ENCODE measurements at regions not wholly inside any gene's neighbourhood (a gene's known extent, or its start where the extent isn't known, plus 50 kb on each side); places are given as distances from the start of the nearest gene placed in this dataset.

GRCh38 chr6:21967056-21967974 lies 329.5 kb downstream of the PRL start:
- Mint-ChIP-seq H3K36me3 (no peaks in the 10 kb centered on the region), H3K4me1 (peaks cover 7% of the 10 kb centered on the region), H3K27me3 (no peaks in the 10 kb centered on the region), H3K27ac (no peak overlapping the region), H3K9me3 (no peaks in the 10 kb centered on the region), H3K4me3 (no peak overlapping the region)
- CTCF ChIA-PET, result no interaction called here
- no peak for DNase-seq

GRCh38 chr6:21968411-21968810 lies 328.4 kb downstream of the PRL start:
- DNase-seq, result no peak
- Mint-ChIP-seq H3K4me3 (no peak overlapping the region), H3K9me3 (no peaks in the 10 kb centered on the region), H3K36me3 (no peaks in the 10 kb centered on the region), H3K27me3 (no peaks in the 10 kb centered on the region), H3K4me1 (peaks cover 7% of the 10 kb centered on the region), H3K27ac (no peak overlapping the region)
- CTCF ChIA-PET, result interaction anchor here (0.7 kb wide), 1 partner anchor 23 kb away, joined by 3 read pairs; no protein-coding TSS in a partner anchor

DNA sequence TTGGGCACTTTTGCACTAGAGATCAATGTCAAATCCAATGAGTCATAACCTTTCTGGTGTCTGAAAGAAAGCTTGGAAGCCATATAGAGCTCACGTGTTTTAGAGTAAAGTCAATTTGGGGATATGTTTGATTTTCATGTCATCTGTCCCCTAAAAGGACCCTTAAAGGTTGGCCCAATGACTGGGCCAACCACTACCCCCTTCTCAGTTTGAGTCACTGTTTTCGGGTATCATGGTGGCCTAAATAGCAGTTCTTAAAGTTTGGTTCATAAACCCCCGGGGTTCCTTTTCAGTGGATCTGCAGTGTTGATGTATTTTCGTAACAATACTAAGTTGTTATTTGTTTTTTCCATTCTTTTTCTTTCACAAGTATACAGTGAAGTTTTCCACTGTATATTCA lies 327.6 kb downstream of the PRL start:
- Mint-ChIP-seq H3K4me1 (peaks cover 7% of the 10 kb centered on the region), H3K4me3 (no peak overlapping the region), H3K9me3 (no peaks in the 10 kb centered on the region), H3K27ac (no peak overlapping the region), H3K36me3 (no peaks in the 10 kb centered on the region), H3K27me3 (no peaks in the 10 kb centered on the region)
- CTCF ChIA-PET, result no interaction called here
- DNase-seq, result no peak

DNA sequence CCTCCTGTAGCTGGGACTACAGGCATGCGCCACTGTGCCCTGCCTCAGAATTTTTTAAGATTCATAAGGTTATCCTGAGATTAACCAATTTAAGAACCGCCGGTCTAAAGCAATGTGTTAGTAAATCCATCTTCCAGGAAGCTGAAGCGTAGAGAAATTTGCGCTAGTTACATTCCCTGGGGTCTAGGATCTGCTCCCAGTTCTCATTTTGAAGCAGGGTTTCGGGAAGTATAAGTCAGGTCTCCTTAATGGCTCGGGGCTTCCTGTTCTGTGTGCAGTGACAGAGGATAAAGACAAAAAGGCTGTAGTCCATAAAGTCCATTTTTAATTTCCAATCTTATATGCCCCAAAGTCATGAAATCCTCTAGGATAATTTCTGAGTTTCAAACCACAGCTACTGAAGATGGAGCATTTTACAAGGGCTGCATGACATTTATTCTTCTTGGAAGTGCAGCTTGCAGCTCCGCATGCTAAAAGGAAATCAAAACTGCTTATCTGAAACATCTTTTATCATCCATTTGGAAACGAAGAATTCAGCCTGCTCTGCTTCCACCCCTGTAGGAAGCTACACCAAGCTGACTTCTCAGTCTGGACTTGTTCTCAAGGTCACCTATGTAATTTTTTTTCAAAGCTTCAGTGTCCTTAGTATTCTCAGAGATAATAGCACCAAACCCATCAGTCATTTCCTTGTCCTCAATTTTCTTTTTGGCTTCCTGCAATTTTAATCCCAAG lies 326.1 kb downstream of the PRL start:
- Mint-ChIP-seq H3K36me3 (no peaks in the 10 kb centered on the region), H3K4me3 (no peak overlapping the region), H3K27me3 (no peaks in the 10 kb centered on the region), H3K4me1 (no peaks in the 10 kb centered on the region), H3K9me3 (no peaks in the 10 kb centered on the region), H3K27ac (no peak overlapping the region)
- CTCF ChIA-PET, result no interaction called here
- no peak for DNase-seq

GRCh38 chr6:21971541-21971940 lies 325.3 kb downstream of the PRL start:
- DNase-seq, result no peak
- H3K27ac Mint-ChIP-seq, result no peak overlapping the region
- H3K36me3 Mint-ChIP-seq, result no peaks in the 10 kb centered on the region
- no peak overlapping the region for H3K4me3 Mint-ChIP-seq
- no peaks in the 10 kb centered on the region for H3K27me3 Mint-ChIP-seq
- CTCF ChIA-PET, result no interaction called here
- H3K4me1 Mint-ChIP-seq, result no peaks in the 10 kb centered on the region
- H3K9me3 Mint-ChIP-seq, result no peaks in the 10 kb centered on the region

- no peak overlapping the region for H3K4me3 Mint-ChIP-seq
- CTCF ChIA-PET, result no interaction called here
- no peaks in the 10 kb centered on the region for H3K27me3 Mint-ChIP-seq
- H3K36me3 Mint-ChIP-seq, result no peaks in the 10 kb centered on the region
- no peak for DNase-seq
- no peak overlapping the region for H3K27ac Mint-ChIP-seq
- no peaks in the 10 kb centered on the region for H3K4me1 Mint-ChIP-seq
- no peaks in the 10 kb centered on the region for H3K9me3 Mint-ChIP-seq
These were observed 324.3 kb downstream of the PRL start for GRCh38 chr6:21972516-21972915.

GRCh38 chr6:21977346-21977745 lies 319.5 kb downstream of the PRL start:
- H3K27me3 Mint-ChIP-seq, result no peaks in the 10 kb centered on the region
- H3K36me3 Mint-ChIP-seq, result no peaks in the 10 kb centered on the region
- DNase-seq, result no peak
- no peak overlapping the region for H3K4me3 Mint-ChIP-seq
- H3K4me1 Mint-ChIP-seq, result peaks cover 5% of the 10 kb centered on the region
- H3K9me3 Mint-ChIP-seq, result no peaks in the 10 kb centered on the region
- CTCF ChIA-PET, result no interaction called here
- no peak overlapping the region for H3K27ac Mint-ChIP-seq

DNA sequence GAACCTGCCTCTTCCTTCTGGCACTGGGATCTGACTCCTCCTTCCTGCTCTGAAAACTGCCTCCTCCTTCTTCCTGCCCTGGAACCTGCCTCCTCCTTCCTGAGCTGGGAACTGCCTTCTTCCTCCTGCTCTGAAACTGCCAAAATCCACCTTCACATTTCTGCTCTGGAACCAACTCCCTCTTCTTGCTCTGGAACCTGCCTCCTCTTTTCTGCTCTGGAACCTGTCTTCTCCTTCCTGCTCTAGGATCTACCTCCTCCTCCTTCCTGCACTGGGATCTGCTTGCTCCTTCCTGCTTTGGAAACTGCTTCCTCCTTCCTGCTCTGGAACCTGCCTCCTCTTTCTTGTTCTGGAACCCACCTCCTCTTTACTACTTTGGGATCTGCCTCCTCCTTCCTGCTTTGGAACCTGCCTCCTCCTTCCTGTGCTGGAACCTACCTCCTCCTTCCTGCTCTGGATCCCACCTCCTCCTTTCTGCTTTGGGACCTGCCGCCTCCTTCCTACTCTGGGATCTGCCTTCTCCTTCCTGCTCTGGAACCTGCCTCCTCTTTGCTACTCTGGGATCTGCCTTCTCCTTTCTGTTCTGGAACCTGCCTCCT lies 315.5 kb downstream of the PRL start:
- Mint-ChIP-seq H3K4me3 (no peak overlapping the region), H3K9me3 (no peaks in the 10 kb centered on the region), H3K36me3 (no peaks in the 10 kb centered on the region), H3K27me3 (no peaks in the 10 kb centered on the region), H3K4me1 (peaks cover 5% of the 10 kb centered on the region), H3K27ac (no peak overlapping the region)
- no peak for DNase-seq
- CTCF ChIA-PET, result no interaction called here

DNA sequence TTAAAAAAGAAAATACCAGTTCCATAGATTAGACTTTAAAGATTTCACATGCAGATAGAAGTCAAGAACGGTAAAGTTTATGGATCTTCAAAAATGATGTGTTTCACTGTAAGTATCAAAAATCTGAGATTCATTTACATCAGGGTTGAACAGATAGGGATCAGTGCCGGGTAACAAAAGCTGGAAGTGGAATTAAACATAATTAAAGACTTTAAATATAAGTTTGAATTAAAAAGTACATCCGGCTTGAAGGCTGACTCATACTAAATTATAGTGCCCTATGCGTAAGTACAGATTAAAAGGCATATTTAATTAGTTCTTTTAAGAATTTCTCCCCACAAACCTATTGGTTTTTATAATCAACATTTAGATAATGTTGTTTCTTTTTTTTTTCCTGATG lies 312.7 kb downstream of the PRL start:
- Mint-ChIP-seq H3K27me3 (no peaks in the 10 kb centered on the region), H3K4me3 (no peak overlapping the region), H3K36me3 (no peaks in the 10 kb centered on the region), H3K9me3 (no peaks in the 10 kb centered on the region), H3K4me1 (peaks cover 18% of the 10 kb centered on the region), H3K27ac (no peak overlapping the region)
- DNase-seq, result no peak
- CTCF ChIA-PET, result no interaction called here

- Mint-ChIP-seq H3K27ac (no peak overlapping the region), H3K4me3 (no peak overlapping the region), H3K36me3 (no peaks in the 10 kb centered on the region), H3K27me3 (no peaks in the 10 kb centered on the region), H3K9me3 (no peaks in the 10 kb centered on the region), H3K4me1 (peaks cover 18% of the 10 kb centered on the region)
- CTCF ChIA-PET, result no interaction called here
- DNase-seq, result no peak
These were observed 312.3 kb downstream of the PRL start for GRCh38 chr6:21984561-21984960.

DNA sequence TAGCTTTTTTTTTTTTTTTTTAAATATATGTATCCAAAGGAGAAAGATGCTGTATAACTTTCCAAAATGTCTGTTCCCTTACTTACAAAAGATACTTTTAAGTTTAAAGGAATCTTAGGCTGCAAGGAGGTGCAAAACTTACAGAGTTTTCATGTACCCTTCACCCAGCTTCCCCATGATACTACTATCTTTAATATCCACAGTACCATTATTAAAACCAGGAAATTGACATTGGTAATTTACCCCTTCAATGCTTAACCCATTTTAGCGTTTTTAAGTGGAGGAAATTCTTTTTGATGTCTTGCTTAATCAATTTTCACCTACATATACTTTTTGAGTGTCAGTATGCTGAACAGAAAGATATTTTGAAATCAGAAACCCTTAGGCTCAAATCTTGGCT lies 310.9 kb downstream of the PRL start:
- CTCF ChIA-PET, result no interaction called here
- DNase-seq, result no peak
- H3K27ac Mint-ChIP-seq, result no peak overlapping the region
- no peaks in the 10 kb centered on the region for H3K36me3 Mint-ChIP-seq
- no peak overlapping the region for H3K4me3 Mint-ChIP-seq
- peaks cover 13% of the 10 kb centered on the region for H3K4me1 Mint-ChIP-seq
- no peaks in the 10 kb centered on the region for H3K9me3 Mint-ChIP-seq
- no peaks in the 10 kb centered on the region for H3K27me3 Mint-ChIP-seq

GRCh38 chr6:21986703-21987102 lies 310.1 kb downstream of the PRL start:
- H3K36me3 Mint-ChIP-seq, result no peaks in the 10 kb centered on the region
- H3K4me1 Mint-ChIP-seq, result peaks cover 13% of the 10 kb centered on the region
- DNase-seq, result no peak
- no peak overlapping the region for H3K27ac Mint-ChIP-seq
- CTCF ChIA-PET, result no interaction called here
- no peaks in the 10 kb centered on the region for H3K9me3 Mint-ChIP-seq
- H3K4me3 Mint-ChIP-seq, result no peak overlapping the region
- H3K27me3 Mint-ChIP-seq, result no peaks in the 10 kb centered on the region

DNA sequence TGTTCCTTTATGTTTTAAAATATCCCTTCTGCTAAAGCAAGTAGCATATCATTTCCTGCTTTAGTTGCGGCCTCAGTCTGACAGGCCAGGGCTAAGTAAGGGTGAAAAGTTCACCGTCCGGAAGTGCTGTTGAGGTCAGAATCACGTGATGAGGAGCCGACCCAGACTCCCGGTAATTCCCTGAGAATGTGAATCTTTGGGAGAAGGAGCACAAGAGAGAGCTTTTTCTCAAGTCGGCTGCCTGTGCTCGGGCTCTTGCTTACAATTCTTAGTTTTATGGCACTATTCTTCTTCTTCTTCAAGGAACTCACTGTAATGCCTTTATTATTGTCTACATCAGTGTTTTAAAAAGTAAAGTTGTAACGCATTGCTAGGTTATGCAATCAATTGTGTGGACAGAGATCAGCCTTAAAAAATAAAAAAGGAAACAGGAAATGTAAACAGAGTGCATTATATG lies 309.3 kb downstream of the PRL start:
- CTCF ChIA-PET, result no interaction called here
- peak; percentile 23 for DNase-seq
- Mint-ChIP-seq H3K9me3 (no peaks in the 10 kb centered on the region), H3K36me3 (no peaks in the 10 kb centered on the region), H3K4me3 (no peak overlapping the region), H3K4me1 (peaks cover 16% of the 10 kb centered on the region), H3K27me3 (no peaks in the 10 kb centered on the region), H3K27ac (no peak overlapping the region)

GRCh38 chr6:21990577-21990976 lies 306.3 kb downstream of the PRL start:
- Mint-ChIP-seq H3K27me3 (no peaks in the 10 kb centered on the region), H3K27ac (no peak overlapping the region), H3K9me3 (no peaks in the 10 kb centered on the region), H3K4me1 (peaks cover 16% of the 10 kb centered on the region), H3K4me3 (no peak overlapping the region), H3K36me3 (no peaks in the 10 kb centered on the region)
- CTCF ChIA-PET, result no interaction called here
- no peak for DNase-seq

Measured in activated naive CD4-positive, alpha-beta T cell treated with anti-CD3 and anti-CD28 coated beads, Interleukin-2, amount 10 ng/mL, durations not matched to agents 7 days and 5 days (primary cell).